ENCODE measurements at regions not wholly inside any gene's neighbourhood (a gene's known extent, or its start where the extent isn't known, plus 50 kb on each side); places are given as distances from the start of the nearest gene placed in this dataset.
"Not testable (repeated sequence)": the region's sequence is repeated elsewhere in the genome, so short reads cannot be mapped to it uniquely, and the experiment has no call there.

DNA sequence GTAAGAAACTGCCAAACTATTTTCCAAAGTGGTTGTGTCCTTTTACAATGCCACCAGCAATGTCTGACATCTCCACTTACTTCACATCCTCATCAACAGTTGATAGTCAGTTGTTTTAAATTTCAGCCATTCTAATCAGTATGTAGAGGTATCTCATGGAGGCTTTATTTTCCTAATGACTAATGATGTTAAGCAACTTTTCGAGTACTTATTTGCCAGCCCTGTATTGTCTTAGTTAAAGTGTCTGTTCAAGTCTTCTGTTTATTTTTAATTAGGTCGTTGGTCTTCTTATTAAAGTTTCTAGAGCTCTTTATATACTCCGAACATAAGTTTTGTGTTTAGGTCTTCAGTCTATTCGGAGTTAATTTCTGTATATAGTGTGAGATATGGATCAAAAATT lies 54.9 kb upstream of the NBPF12 start:
- DNase-seq, result not testable (repeated sequence)

DNA sequence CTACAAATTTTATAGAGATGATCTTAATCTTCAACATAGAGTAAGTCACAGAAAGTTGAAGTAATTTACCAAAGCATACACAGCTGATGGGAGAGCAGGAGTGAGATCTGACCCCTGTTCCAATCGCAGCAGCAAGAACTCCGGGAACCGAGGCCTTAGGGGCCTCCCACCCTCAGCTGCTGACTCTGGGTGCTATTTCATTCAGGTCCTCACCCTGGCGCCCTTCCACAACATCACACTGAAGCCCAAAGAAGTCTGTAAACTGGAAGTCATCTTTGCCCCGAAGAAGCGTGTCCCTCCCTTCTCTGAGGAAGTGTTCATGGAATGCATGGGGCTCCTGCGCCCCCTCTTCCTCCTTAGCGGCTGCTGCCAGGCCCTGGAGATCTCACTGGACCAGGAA lies 57.0 kb upstream of the NBPF12 start:
- DNase-seq, result not testable (repeated sequence)

DNA sequence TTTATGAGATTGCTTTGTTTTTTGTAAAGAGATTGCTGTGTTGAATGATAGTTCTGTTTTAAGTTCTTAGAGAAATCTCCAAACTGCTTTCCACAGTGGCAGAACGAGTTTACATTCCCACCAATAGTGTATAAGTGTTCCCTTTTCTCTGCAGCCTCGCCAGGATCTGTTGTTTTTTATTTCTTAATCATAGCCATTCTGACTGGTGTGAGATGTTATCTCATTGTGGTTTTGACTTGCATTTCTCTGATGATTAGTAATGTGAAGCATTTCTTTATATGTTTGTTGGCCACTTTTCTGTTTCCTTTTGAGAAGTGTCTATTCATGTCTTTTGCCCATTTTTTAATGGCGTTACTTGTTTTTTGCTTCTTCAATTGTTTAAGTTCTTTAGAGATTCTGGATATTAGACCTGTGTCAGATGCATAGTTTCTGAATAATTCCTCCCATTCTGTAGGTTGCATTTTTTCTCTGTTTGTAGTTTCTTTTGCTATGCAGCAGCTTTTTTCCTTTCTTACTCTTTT lies 74.3 kb upstream of the NBPF12 start:
- not testable (repeated sequence) for DNase-seq

DNA sequence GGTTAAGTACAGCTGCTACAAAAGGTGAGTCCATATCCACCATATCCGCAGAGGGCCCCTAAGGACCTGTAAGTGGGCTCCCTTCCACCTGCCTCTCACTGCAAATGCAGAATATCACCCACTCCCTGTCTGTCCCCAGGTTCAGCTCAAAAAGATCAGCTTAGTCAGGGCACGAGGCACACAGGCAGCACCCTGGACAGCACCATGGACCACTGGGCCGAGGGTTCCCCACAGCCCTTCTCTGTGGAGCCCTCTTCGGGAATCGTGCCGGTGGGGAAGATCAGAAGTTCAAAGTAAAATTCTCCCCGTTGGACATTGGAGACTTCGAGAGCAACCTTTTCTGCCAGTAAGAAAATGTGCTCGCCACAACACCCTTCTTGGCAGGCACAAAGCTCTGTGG lies 85.0 kb upstream of the NBPF12 start:
- not testable (repeated sequence) for DNase-seq

DNA sequence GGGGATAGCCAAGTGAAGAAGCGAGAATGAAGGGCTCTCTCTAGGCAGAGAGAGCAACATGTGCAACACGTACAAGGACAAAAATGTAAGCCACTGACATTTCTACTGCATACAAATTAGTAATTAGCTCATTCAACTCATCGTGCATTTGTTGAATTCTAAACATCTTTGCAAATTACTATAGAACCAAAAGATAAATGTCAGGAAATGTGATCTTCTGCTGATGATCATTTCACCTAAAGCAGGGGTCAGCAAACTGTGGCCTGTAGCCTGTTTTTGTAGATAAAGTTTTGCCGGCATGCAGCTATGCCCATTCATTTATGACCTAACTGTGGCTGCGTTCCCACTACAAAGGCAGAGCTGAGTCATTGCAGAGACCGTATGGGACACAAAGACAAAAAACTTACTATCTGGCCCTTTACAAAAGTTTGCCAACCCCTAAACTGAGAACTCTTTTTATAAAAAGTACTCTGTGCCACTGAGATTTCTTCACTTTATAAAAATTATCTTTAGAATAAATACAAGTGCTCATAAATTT lies 87.7 kb upstream of the NBPF12 start:
- not testable (repeated sequence) for DNase-seq

DNA sequence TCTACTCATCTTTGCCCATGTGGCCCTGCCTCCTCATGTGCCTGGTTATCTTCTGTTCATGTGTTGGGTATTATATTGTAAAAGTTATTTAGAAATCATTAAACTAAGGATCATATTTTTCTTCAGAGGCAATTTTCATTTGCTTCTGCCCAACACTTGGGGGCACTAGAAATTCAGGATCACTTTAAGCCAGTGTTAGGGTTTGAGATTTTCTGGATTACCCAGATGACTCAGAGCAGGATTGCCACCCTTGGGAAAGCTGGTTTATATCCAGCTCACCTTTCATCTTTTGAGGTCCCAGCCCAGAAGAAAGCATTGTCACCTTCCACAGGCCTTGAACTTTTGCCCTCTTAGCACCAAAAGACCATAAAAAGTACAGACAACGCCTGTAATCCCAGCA lies 99.4 kb upstream of the NBPF12 start:
- not testable (repeated sequence) for DNase-seq

DNA sequence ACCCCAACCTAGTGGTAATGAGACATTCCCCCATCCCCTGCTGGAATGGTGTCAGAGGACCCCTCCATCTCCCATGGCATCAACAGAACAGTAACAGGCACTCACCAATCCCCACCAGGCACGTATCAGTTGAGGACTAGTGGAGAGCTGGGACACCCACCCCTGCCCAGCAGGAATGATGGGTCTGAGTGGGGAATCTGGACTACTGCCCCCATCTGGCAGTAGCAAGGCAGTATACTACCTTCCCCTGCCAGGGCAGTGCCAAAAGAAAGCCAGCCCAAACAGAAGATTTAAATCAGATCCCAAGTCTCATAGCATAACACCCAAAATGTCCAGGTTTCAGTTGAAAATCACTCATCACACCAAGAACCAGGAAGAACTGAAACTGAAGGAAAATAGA lies 111.2 kb upstream of the NBPF12 start:
- DNase-seq, result not testable (repeated sequence)

DNA sequence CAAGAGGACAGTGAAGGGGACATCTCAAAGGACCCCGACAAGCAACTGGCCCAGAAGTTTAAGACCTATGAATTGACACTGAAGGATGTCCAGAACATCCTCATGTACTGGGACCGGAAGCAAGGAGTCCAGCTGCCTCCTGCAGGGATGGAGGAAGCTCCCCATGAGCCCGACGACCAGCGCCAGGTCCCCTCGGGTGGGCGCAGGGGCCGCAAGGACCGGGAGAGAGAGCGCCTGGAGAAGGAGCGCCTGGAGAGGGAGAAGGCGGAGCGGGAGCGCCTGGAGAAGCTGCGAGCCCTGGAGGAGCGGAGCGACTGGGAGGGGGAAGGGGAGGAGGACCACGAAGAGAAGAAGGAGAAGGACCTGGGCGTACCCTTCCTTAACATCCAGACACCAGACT lies 143.9 kb upstream of the NBPF12 start:
- DNase-seq, result not testable (repeated sequence)

DNA sequence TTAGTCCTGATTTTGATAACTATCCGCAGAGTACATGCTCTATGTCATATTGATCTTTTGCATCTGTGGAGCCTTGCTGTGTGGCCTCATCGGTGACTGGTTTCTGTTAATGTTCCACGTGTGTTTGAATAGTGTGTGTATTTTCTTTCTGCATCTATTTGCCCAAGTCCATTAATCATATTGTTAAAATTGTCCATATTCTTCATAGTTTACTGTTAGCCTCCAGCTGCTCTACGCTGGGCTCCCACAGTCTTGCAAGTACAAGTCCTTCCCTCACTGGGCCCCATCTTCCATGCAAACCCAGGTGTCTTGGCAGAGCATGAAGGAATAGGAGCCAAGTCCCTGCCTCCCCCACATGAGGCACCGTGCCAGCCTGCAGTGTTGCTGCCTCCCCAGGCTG lies 145.4 kb upstream of the NBPF12 start:
- DNase-seq, result not testable (repeated sequence)

DNA sequence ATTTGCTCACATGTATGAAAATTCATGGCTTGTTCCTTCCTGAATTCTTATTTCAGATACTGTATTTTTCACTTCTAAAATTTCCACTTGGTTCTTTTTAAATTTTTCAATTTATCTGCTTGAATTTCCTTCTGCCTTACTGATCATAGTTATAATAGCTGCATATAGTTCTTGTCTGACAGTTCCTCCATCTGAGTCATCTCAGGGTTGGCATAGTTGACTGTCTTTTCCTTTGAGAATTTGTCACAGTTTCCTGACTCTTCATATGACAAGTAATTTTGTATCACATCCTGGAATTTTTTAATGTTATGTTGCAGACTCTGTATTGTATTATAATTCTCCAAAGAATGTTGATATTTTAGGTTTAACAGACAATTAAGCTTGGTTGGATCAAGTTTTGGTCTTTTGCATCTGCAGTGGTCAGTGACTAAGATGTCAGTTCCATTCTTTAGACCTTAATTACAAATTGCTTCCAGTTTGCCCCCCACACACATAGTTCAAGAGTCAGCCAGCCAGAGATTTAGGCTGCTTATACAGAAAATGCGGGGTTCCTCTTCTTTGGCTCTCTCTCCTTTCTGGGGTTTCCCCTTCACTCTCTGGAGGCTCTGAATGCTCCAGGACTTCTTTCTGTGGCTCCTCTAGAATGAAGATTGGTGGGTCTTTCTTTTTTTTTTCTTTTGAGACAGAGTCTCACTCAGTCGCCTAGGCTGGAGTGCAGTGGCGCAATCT lies 153.7 kb upstream of the NBPF12 start:
- not testable (repeated sequence) for DNase-seq

DNA sequence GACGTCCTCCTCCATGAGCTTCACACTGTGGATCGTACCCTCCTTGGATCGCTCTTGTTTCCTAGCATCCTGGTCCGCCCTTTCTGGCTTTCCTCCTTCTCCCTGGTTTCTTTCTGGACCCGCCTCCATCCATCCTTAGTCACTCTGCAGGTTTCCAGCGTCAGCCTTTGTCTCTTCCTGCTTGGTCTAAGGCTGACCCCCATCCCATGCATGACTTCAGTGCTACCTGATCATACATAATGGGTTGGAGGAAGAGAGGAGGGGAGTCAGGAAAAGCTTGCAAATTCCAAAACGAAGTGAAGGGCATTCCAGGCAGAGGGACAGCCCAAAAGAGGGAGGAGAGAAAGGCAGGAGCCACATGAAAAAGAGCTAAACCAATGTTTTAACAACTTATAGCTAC lies 156.9 kb upstream of the NBPF12 start:
- not testable (repeated sequence) for DNase-seq

DNA sequence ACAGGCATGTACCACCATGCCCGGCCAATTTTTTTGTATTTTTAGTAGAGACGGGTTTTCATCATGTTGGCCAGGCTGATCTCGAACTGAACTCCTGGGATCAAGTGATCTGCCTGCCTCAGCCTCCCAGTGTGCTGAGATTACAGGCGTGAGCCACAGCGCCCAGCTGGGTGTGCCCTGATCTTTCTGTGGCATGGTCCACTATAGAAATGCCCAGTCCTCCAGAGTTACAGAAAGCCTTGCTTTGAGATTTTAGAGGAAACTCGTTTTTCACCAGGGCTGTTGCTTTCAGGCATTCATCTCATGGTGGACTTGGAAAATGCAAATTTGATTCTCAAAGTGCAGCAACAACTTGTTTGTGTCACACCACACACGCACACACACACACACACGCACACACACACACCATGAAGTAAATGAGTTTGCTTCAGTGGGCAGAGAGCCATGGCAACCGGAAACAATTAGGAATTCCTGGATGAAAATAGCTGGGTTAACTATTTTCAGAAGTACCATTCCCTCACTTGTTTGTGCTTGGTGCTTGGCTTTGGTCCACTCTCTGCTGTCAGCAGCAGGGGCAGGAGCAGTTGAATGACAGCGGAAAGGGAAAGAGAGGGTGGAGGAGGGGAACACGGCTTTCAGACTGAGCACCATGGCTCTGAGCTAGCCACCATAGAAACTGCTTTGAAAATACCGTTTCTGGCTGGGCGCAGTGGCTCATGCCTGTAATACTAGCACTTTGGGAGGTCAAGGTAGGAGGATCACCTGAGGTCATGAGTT lies 160.1 kb upstream of the NBPF12 start:
- DNase-seq, result not testable (repeated sequence)

DNA sequence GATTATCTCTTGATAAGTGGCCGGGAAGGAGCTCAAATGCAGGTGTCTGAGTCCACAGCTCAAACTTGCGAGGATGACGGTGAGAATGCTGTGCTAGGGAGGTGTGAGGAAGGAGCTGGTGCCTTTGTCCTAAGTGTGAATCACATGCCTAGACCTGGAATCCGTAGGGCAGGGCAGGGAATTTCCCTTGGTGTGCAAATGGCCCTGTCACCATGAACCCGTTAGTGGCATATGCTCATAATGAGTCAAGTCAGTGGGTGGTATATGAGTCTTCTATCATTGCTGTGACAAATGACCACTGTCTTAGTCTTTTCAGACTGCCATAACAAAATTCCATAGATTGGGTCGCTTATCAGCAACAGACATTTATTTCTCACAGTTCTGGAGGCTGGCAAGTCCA lies 163.1 kb upstream of the NBPF12 start:
- not testable (repeated sequence) for DNase-seq

DNA sequence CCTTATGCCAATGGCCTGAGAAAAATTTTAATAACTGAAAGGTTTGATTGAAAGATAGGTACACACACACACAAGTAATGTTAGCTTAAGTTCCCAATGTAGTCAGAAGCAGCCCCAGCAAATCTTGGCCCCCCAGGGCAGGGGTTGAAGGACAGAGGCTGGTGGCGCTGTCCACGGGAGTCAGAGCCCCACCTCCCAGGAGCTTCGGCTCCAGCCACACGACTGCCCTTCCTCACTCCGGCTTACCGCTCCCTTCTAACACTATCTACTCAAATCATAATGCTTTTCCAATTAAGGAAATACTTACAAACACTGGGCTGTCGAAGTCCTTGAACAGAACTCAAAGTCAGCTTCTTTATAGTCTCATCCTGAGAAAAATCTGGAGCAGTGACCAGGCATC lies 163.9 kb upstream of the NBPF12 start:
- DNase-seq, result not testable (repeated sequence)

DNA sequence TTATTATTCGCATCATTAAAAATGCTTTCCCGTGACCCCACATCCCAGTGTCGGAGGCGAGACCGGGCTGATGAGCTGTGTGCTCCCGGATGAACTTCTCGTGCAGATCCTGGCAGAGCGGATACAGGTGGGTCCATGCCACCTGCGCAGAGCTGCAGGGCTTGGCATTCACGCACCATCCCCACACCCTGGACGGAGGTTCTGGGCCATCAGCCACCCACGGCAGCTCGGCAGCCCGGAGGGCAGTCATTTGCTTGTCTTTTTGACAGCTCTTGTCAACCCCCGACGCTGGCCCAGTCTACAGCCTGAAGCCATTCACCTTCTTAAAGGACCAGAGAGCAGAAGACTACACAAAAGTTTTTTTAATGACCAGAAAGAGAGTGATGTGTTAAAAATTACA lies 166.7 kb upstream of the NBPF12 start:
- not testable (repeated sequence) for DNase-seq

DNA sequence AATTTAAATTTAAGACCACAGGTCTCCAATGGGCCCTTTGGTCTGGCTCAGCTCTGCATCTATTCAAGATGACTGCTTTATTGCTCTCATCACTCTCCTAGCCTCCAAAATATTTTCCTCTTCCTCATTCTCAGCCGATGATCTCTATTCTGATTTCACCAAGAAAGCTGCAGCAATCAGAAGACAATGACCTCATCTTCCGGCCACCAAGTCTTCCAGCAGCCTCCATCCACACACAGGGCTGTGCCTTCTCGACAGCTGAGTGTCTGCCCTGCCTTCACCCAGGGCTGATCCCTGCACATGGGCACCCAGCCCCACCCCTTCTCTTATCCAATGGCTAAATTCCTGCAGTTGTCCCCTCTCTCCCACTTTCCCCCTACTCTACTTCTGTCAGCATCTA lies 167.1 kb upstream of the NBPF12 start:
- not testable (repeated sequence) for DNase-seq

DNA sequence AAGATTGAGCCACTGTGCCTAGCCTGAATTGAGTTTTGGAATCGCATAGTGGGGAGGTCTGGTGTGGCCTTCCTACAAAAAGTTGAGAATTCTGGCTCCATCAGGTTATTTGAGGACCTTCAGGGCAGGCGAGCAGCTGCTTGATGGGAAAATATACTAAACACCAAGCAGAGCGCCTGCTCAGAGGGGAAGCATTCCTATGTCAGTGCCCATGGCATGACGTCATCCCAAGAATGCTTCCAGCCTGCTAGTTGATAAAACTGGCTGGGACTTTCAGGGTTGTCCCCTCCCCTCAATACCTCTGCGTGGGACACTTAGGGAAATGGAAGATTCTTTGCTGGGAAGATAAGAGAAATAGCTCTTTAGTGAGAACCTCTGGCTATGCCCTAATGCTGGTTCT lies 174.9 kb upstream of the NBPF12 start:
- not testable (repeated sequence) for DNase-seq

DNA sequence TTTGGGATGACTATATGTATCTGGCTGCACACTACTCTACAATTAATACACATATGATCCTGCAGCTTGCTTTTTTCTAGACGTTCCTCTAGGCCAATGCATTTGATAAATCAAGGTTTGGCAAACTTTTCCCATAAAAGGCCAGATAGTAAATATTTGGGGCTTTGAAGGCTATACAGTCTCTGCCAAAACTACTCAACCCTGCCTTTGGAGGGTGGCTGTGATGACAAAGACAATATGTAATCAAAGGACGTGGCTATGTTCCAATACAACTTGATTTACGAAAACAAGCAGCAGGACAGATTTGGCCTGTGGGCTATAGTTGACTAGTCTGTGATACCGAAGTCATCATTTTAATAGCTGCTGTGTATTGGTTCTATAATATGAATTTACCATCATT lies 181.3 kb upstream of the NBPF12 start:
- DNase-seq, result not testable (repeated sequence)

DNA sequence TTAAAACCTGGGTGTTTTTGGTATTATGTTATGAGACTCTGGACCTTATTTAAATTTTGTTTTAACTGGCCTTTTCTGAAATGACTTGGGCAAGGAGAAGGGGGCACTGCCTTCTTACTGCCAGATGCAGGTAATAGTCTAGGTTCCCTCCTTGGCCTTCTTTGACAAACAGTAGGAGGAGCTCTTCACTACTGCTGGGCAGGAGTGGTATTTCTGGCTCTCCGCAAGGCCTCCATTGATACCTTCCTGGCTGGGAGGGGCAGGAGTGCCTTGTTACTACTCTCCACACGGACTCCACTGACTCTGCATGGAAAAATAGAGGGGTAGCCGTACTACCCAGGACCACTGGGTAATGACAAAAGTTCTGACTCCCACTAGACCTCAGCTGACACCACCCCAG lies 189.4 kb upstream of the NBPF12 start:
- not testable (repeated sequence) for DNase-seq

DNA sequence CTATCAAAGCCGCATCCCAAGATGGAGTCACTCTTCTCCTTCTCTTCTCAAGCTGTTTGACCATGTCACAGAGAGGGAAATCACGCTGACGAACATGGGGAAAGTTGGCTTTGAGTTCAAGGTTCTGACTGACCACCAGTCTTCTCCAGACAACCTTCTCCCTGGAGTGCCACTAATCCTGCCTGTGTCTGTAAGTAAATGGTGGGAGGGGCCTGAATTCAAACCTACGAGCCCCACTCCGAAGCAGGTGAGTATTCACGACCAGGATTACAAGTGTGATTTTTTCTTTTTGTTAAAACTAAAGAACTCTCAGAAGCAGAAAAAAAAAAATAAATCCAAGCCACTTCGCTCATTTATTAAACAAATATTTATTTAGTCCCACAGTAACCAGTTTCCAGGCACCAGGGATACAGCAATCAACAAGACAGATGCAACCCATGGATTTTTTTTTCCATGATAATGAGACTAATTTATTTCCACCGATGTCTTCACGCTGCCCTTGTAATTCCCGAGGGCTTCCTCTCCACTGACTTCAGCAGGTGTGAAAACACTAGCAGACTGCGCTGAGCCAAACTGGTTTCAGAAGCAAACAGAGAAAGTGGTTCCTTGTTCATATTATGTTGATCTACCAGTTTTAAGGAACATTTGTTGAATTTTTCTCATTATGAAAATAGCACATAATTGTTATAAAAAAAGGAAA lies 206.0 kb upstream of the NBPF12 start:
- not testable (repeated sequence) for DNase-seq

DNA sequence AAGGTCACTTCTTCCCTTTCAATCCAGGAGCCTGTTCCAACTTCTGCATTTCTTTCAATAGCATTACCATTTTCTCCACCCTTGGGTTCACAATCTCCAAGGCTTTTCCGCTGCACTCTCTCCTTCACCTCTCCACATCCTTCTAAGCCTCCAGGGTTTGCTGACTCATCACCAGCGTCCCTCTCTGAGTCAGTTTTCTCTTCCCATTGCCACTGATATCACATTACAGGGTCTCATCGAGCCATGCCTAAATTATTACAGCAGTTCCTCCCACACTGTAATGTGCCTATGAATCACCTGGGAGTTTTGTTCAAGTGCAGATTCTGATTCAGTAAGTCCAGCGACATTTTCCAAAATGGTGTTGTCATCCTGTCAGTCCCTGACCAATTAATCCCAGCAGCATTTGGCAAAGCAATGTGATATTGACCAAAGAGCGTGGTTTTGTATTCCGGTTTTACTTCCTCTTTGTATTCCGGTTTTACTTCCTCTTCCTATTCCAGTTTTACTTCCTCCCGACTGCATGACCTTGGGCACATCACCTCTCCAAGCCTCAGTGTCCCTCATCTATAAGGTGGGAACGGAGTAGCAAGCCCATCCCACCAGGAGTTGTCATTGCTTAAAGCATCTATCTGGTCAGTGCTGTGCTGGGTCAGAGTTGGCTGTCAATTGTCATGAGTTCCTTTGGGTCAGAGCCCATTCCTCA lies 208.3 kb upstream of the NBPF12 start:
- not testable (repeated sequence) for DNase-seq

DNA sequence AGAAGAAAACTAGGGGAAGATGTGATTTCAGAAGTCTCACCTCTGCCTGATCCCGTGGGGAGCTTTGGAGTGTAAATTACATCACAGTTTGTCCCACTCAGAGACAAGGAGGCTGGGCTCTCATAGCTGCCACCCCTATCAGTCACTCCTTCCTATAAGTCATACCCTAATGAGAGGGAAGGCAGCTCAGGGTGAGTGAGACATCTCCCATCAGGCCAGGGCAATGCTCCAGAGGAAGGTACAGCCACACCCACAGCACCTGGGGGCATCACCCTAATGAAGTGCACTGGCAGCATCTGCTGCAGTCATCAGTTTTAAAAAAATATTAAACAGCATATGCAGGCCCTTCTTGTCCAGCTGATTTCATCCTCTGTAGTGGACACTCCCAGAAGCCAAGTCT lies 223.1 kb upstream of the NBPF12 start:
- not testable (repeated sequence) for DNase-seq
